ENCODE measurements at regions not wholly inside any gene's neighbourhood (a gene's known extent, or its start where the extent isn't known, plus 50 kb on each side); places are given as distances from the start of the nearest gene placed in this dataset.

DNA sequence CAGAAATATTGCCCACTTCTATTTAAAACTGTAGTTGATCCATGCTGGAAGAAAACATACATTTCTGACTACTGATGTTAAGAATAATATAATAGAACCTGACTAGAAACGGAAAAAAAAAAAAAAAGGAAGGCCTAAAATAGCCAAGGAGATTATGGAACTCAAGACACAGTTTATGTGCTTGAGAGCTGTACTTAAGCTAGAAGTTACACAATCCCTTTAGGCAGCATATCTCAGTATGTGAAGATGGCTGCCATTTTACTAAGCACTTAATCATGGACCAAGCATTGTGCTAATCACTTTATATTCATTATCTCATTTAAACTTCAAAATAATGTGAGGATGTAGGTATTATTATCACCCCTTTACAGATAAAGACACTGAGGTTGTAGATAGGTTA, 73.0 kb upstream of the NR4A3 start:
- POLR2A ChIA-PET = no interaction called here
- WGBS (ENCODE audit: insufficient coverage, low coverage, missing lambda C conversion rate) = 0% methylated on average over 1 of the region's 1 CpG
- peaks cover 2 to 5% of the 10 kb centered on the region in 2 experiments; a peak in 3 of 5 replicates for H3K27me3 ChIP-seq (ENCODE audit: control insufficient read depth in 2 of 2, insufficient read depth in 2 of 2, low read length in 2 of 2)

DNA sequence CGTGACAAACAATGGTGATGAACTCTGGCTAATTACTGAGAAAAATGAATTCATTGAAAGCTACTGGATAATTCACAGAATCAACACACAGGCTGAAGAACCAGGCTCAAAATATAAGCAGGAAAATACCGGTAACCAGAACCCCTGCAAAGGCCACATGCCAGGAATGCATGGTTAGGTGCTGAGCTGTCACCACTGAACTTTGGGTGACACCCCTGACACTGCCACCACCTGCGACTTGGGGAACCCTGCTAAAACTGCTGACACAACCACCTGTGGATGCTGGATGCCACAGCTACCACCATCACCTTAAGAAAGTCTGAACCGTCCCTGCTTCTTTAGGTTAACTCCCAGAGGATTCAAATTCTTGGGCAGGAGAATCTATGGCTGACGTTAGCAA, 72.0 kb upstream of the NR4A3 start:
- 3% methylated on average over 5 of the region's 5 CpGs for WGBS (ENCODE audit: insufficient coverage, low coverage, missing lambda C conversion rate)
- in situ Hi-C loops (cut with MboI) = no loop called here
- POLR2A ChIA-PET = no interaction called here
- TF ChIP-seq ZNF431 (CRISPR knock-in tag; IDR thresholded peaks at IDR 0.05) = no peak
- no peak for TF ChIP-seq NCOA4 (IDR thresholded peaks at IDR 0.05; ENCODE audit: partially characterized antibody)
- no peak for TF ChIP-seq EHMT2 (IDR thresholded peaks at IDR 0.05)
- no peak for TF ChIP-seq ARHGAP35 (IDR thresholded peaks at IDR 0.05; ENCODE audit: partially characterized antibody)
- TF ChIP-seq MCM2 (IDR thresholded peaks at IDR 0.05; ENCODE audit: low read depth) = no peak
- TF ChIP-seq, protein P1, sequence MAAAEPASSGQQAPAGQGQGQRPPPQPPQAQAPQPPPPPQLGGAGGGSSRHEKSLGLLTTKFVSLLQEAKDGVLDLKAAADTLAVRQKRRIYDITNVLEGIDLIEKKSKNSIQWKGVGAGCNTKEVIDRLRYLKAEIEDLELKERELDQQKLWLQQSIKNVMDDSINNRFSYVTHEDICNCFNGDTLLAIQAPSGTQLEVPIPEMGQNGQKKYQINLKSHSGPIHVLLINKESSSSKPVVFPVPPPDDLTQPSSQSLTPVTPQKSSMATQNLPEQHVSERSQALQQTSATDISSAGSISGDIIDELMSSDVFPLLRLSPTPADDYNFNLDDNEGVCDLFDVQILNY (CRISPR knock-in tag; IDR thresholded peaks at IDR 0.05) = no peak
- no peak for TF ChIP-seq NBN (IDR thresholded peaks at IDR 0.05; ENCODE audit: low read depth)
- TF ChIP-seq, protein P2, sequence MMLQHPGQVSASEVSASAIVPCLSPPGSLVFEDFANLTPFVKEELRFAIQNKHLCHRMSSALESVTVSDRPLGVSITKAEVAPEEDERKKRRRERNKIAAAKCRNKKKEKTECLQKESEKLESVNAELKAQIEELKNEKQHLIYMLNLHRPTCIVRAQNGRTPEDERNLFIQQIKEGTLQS (IDR thresholded peaks at IDR 0.05) = no peak
- TF ChIP-seq, protein P2 (CRISPR knock-in tag; conservative IDR thresholded peaks at IDR 0.05) = no peak
- no peak for TF ChIP-seq ARID2 (IDR thresholded peaks at IDR 0.05)
- TF ChIP-seq, protein P3, sequence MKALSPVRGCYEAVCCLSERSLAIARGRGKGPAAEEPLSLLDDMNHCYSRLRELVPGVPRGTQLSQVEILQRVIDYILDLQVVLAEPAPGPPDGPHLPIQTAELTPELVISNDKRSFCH (CRISPR knock-in tag; IDR thresholded peaks at IDR 0.05) = no peak
- TF ChIP-seq, protein P3 (tag; IDR thresholded peaks at IDR 0.05) = no peak
- TF ChIP-seq NFIX (CRISPR knock-in tag; IDR thresholded peaks at IDR 0.05; ENCODE audit: low read depth) = no peak
- no peaks in the 10 kb centered on the region for H3K36me3 ChIP-seq (ENCODE audit: control insufficient read depth, insufficient read depth, low read length)
- CTCF ChIA-PET (ENCODE audit: low intra/inter-chr PET ratio) = no interaction called here
- no peaks in the 10 kb centered on the region for H3K79me2 ChIP-seq (ENCODE audit: control insufficient read depth, insufficient read depth, low read length)
- BruUV-seq (replicated peaks) = no TSS peak
- H3K4me2 ChIP-seq (ENCODE audit: insufficient read depth, low read length) = no peak overlapping the region
- H3K9ac ChIP-seq (ENCODE audit: insufficient read depth in 1 of 2, low read depth in 2 of 2, low read length in 2 of 2) = no peak overlapping the region
- no peaks in the 10 kb centered on the region for H3K9me1 ChIP-seq (ENCODE audit: control insufficient read depth, insufficient read depth, low read length)
- H3K27me3 ChIP-seq (ENCODE audit: control insufficient read depth in 2 of 2, insufficient read depth in 2 of 2, low read length in 2 of 2) = peaks cover 2 to 5% of the 10 kb centered on the region in 2 experiments; a peak in 4 of 5 replicates
- no peak overlapping the region for H3K4me3 ChIP-seq
- H4K20me1 ChIP-seq (replicated peaks; ENCODE audit: control insufficient read depth, insufficient read depth, low read length) = no peaks in the 10 kb centered on the region
- no peak overlapping the region for H3K27ac ChIP-seq (ENCODE audit: extremely low read depth, low read depth, low read length)
- intact Hi-C loops (cut with micrococcal nuclease) = no loop called here
- H2AFZ ChIP-seq (ENCODE audit: low read depth, low read length) = no peak overlapping the region
- no peak for ATAC-seq
- DNase-seq (ENCODE audit: extremely low read depth in 1 of 4, low spot score in 3 of 4) = no peak
- H3K4me1 ChIP-seq (replicated peaks in 1 of 2; ENCODE audit: control insufficient read depth in 2 of 2, insufficient read depth in 2 of 2, low read length in 2 of 2) = no peaks in the 10 kb centered on the region
- no peak for FAIRE-seq
- no peaks in the 10 kb centered on the region for H3K9me3 ChIP-seq (replicated peaks; ENCODE audit: control insufficient read depth, insufficient read depth, low read depth, low read length)

More for the DNA sequence above, 73.0 kb upstream of the NR4A3 start:
- FAIRE-seq (no peak), ATAC-seq (no peak), DNase-seq (ENCODE audit: extremely low read depth in 1 of 4, low spot score in 3 of 4) (no peak)
- H3K36me3 ChIP-seq (ENCODE audit: control insufficient read depth, insufficient read depth, low read length) = no peaks in the 10 kb centered on the region
- TF ChIP-seq SMARCB1 (IDR thresholded peaks at IDR 0.05; ENCODE audit: insufficient read length, low read depth) = no peak
- TF ChIP-seq PHF20 (IDR thresholded peaks at IDR 0.05; ENCODE audit: partially characterized antibody) = no peak
- TF ChIP-seq, protein P4, sequence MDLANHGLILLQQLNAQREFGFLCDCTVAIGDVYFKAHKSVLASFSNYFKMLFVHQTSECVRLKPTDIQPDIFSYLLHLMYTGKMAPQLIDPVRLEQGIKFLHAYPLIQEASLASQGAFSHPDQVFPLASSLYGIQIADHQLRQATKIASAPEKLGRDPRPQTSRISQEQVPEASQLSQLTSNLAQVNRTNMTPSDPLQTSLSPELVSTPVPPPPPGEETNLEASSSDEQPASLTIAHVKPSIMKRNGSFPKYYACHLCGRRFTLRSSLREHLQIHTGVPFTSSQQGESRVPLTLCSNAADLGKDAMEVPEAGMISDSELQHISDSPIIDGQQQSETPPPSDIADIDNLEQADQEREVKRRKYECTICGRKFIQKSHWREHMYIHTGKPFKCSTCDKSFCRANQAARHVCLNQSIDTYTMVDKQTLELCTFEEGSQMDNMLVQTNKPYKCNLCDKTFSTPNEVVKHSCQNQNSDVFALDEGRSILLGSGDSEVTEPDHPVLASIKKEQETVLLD (IDR thresholded peaks at IDR 0.05) = no peak
- TF ChIP-seq ZNF140 (CRISPR knock-in tag; IDR thresholded peaks at IDR 0.05) = no peak
- CTCF ChIA-PET (ENCODE audit: low intra/inter-chr PET ratio) = no interaction called here
- in situ Hi-C loops (cut with MboI) = no loop called here
- H3K79me2 ChIP-seq (ENCODE audit: control insufficient read depth, insufficient read depth, low read length) = no peaks in the 10 kb centered on the region
- no peak overlapping the region for H3K4me3 ChIP-seq
- intact Hi-C loops (cut with micrococcal nuclease) = no loop called here
- BruUV-seq (replicated peaks) = no TSS peak
- no peaks in the 10 kb centered on the region for H4K20me1 ChIP-seq (replicated peaks; ENCODE audit: control insufficient read depth, insufficient read depth, low read length)
- no peaks in the 10 kb centered on the region for H3K9me3 ChIP-seq (replicated peaks; ENCODE audit: control insufficient read depth, insufficient read depth, low read depth, low read length)
- no peak overlapping the region for H3K9ac ChIP-seq (ENCODE audit: insufficient read depth in 1 of 2, low read depth in 2 of 2, low read length in 2 of 2)
- no peaks in the 10 kb centered on the region for H3K9me1 ChIP-seq (ENCODE audit: control insufficient read depth, insufficient read depth, low read length)
- no peaks in the 10 kb centered on the region for H3K4me1 ChIP-seq (replicated peaks in 1 of 2; ENCODE audit: control insufficient read depth in 2 of 2, insufficient read depth in 2 of 2, low read length in 2 of 2)
- no peak overlapping the region for H3K27ac ChIP-seq (ENCODE audit: extremely low read depth, low read depth, low read length)
- no peak overlapping the region for H2AFZ ChIP-seq (ENCODE audit: low read depth, low read length)
- H3K4me2 ChIP-seq (ENCODE audit: insufficient read depth, low read length) = no peak overlapping the region
